ENCODE measurements at regions not wholly inside any gene's neighbourhood (a gene's known extent, or its start where the extent isn't known, plus 50 kb on each side); places are given as distances from the start of the nearest gene placed in this dataset.
A peak's percentile ranks its signal among the peaks of the same experiment; 100 is the strongest.

- no peak for DNase-seq (ENCODE audit: low read depth in 2 of 2)
Measured at GRCh38 chr2:15807418-15808203, 132.7 kb upstream of the MYCN start.

GRCh38 chr2:15808204-15808910 is 132.0 kb upstream of the MYCN start:
- DNase-seq (ENCODE audit: low read depth in 2 of 2): no peak

GRCh38 chr2:15808944-15809343 is 131.4 kb upstream of the MYCN start:
- no peak for DNase-seq (ENCODE audit: low read depth in 2 of 2)

GRCh38 chr2:15809404-15809803 is 130.9 kb upstream of the MYCN start:
- no peak for DNase-seq (ENCODE audit: low read depth in 2 of 2)

GRCh38 chr2:15810477-15811150 is 129.7 kb upstream of the MYCN start:
- DNase-seq (ENCODE audit: low read depth in 2 of 2): no peak

GRCh38 chr2:15811367-15811766 is 129.0 kb upstream of the MYCN start:
- no peak for DNase-seq (ENCODE audit: low read depth in 2 of 2)

GRCh38 chr2:15812187-15812780 is 128.1 kb upstream of the MYCN start:
- no peak for DNase-seq (ENCODE audit: low read depth in 2 of 2)

GRCh38 chr2:15813481-15814266 is 126.7 kb upstream of the MYCN start:
- no peak for DNase-seq (ENCODE audit: low read depth in 2 of 2)

GRCh38 chr2:15814403-15814802 is 125.9 kb upstream of the MYCN start:
- no peak for DNase-seq (ENCODE audit: low read depth in 2 of 2)

GRCh38 chr2:15814946-15815345 is 125.4 kb upstream of the MYCN start:
- DNase-seq (ENCODE audit: low read depth in 2 of 2): no peak

GRCh38 chr2:15816226-15816625 is 124.1 kb upstream of the MYCN start:
- no peak for DNase-seq (ENCODE audit: low read depth in 2 of 2)

- no peak for DNase-seq (ENCODE audit: low read depth in 2 of 2)
Measured at GRCh38 chr2:15816674-15817406, 123.5 kb upstream of the MYCN start.

GRCh38 chr2:15817748-15818147 is 122.6 kb upstream of the MYCN start:
- DNase-seq (ENCODE audit: low read depth in 2 of 2): no peak

GRCh38 chr2:15818318-15818753 is 122.0 kb upstream of the MYCN start:
- peak in 1 of 2 donors; percentile 3 for DNase-seq (ENCODE audit: low read depth in 2 of 2)

GRCh38 chr2:15818881-15819280 is 121.5 kb upstream of the MYCN start:
- DNase-seq (ENCODE audit: low read depth in 2 of 2): no peak

- no peak for DNase-seq (ENCODE audit: low read depth in 2 of 2)
Measured at GRCh38 chr2:15819562-15820256, 120.6 kb upstream of the MYCN start.

- no peak for DNase-seq (ENCODE audit: low read depth in 2 of 2)
Measured at GRCh38 chr2:15820257-15820566, 120.1 kb upstream of the MYCN start.

- DNase-seq (ENCODE audit: low read depth in 2 of 2): no peak
Measured at GRCh38 chr2:15820927-15821326, 119.4 kb upstream of the MYCN start.

GRCh38 chr2:15822151-15823044 is 118.0 kb upstream of the MYCN start:
- no peak for DNase-seq (ENCODE audit: low read depth in 2 of 2)

All from dermis microvascular lymphatic vessel endothelial cell (primary cell).